HEK293 (cell line): ENCODE measurements at regions not wholly inside any gene's neighbourhood (a gene's known extent, or its start where the extent isn't known, plus 50 kb on each side); places are given as distances from the start of the nearest gene placed in this dataset.

ENCODE experiments used
- FEZF1 ChIP-seq: fragments of 450-650 bp; formaldehyde crosslinking; IDR thresholded peaks from 2 replicates; pipeline ENCODE4 v1.5.1; 2016; ENCODE audit warnings: missing biosample characterization, missing genetic modification characterization
- TCF7L2 ChIP-seq: IDR thresholded peaks from 2 replicates; pipeline ENCODE4 v1.6.1; 2011; ENCODE audit warnings: low read depth, mild to moderate bottlenecking, inconsistent platforms, low read length, moderate library complexity, borderline replicate concordance
- ZBTB8A ChIP-seq: fragments of 450-650 bp; formaldehyde crosslinking; IDR thresholded peaks from 2 replicates; pipeline ENCODE4 v1.5.1; 2016; ENCODE audit warnings: missing biosample characterization, missing genetic modification characterization
- ZNF114 ChIP-seq: fragments of 450-650 bp; formaldehyde crosslinking; IDR thresholded peaks from 2 replicates; pipeline ENCODE4 v1.5.0; 2017; ENCODE audit warnings: missing biosample characterization, missing genetic modification characterization
- ZNF791 ChIP-seq: fragments of 450-650 bp; formaldehyde crosslinking; IDR thresholded peaks from 2 replicates; pipeline ENCODE4 v1.5.1; 2016; ENCODE audit warnings: missing biosample characterization, missing genetic modification characterization
- ZSCAN23 ChIP-seq: fragments of 450-650 bp; formaldehyde crosslinking; IDR thresholded peaks from 2 replicates; pipeline ENCODE4 v1.5.1; 2016; ENCODE audit warnings: missing biosample characterization, missing genetic modification characterization
- TF ChIP-seq, protein P1 (sequence below): fragments of 450-650 bp; formaldehyde crosslinking; IDR thresholded peaks from 2 replicates; pipeline ENCODE4 v1.5.1; 2016; ENCODE audit warnings: missing biosample characterization, missing genetic modification characterization
- TF ChIP-seq, protein P2 (sequence below): fragments of 450-650 bp; formaldehyde crosslinking; IDR thresholded peaks from 2 replicates; pipeline ENCODE4 v1.5.1; 2016; ENCODE audit warnings: missing biosample characterization, missing genetic modification characterization
- TF ChIP-seq, protein P3 (sequence below): fragments of 450-650 bp; formaldehyde crosslinking; IDR thresholded peaks from 2 replicates; pipeline ENCODE4 v1.5.1; 2016; ENCODE audit warnings: missing biosample characterization, missing genetic modification characterization, low read depth
- TF ChIP-seq, protein P4 (sequence below): fragments of 450-650 bp; formaldehyde crosslinking; IDR thresholded peaks from 2 replicates; pipeline ENCODE4 v1.5.1; 2016; ENCODE audit warnings: missing biosample characterization, missing genetic modification characterization

DNA sequence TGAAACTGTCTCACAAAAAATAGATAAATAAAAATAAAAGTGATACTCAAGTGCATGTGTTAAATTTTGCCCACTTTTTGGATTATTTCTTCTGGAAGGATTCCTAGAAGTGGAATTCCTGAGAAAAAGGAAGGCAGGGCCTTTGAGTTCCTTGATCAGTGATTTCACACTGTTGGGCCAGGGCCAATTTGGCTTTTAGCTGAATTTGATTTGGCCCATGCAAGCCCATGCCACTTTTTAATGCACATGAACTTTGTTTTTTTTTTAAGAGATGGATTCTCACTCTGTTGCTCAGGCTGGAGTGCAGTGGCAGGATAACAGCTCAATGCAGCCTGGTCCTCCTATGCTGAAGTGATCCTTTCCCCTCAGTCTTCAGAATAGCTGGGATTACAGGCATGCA, 96.3 kb downstream of the TNFRSF13B start:
- TF ChIP-seq ZNF114 (tag by site-specific recombination) (no peak), ZBTB8A (tag by site-specific recombination) (no peak), ZSCAN23 (tag by site-specific recombination) (no peak), ZNF791 (no peak), TCF7L2 (no peak), FEZF1 (tag by site-specific recombination) (no peak)
- TF ChIP-seq, protein P1, sequence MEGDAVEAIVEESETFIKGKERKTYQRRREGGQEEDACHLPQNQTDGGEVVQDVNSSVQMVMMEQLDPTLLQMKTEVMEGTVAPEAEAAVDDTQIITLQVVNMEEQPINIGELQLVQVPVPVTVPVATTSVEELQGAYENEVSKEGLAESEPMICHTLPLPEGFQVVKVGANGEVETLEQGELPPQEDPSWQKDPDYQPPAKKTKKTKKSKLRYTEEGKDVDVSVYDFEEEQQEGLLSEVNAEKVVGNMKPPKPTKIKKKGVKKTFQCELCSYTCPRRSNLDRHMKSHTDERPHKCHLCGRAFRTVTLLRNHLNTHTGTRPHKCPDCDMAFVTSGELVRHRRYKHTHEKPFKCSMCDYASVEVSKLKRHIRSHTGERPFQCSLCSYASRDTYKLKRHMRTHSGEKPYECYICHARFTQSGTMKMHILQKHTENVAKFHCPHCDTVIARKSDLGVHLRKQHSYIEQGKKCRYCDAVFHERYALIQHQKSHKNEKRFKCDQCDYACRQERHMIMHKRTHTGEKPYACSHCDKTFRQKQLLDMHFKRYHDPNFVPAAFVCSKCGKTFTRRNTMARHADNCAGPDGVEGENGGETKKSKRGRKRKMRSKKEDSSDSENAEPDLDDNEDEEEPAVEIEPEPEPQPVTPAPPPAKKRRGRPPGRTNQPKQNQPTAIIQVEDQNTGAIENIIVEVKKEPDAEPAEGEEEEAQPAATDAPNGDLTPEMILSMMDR (tag by site-specific recombination) = no peak
- TF ChIP-seq, protein P2, sequence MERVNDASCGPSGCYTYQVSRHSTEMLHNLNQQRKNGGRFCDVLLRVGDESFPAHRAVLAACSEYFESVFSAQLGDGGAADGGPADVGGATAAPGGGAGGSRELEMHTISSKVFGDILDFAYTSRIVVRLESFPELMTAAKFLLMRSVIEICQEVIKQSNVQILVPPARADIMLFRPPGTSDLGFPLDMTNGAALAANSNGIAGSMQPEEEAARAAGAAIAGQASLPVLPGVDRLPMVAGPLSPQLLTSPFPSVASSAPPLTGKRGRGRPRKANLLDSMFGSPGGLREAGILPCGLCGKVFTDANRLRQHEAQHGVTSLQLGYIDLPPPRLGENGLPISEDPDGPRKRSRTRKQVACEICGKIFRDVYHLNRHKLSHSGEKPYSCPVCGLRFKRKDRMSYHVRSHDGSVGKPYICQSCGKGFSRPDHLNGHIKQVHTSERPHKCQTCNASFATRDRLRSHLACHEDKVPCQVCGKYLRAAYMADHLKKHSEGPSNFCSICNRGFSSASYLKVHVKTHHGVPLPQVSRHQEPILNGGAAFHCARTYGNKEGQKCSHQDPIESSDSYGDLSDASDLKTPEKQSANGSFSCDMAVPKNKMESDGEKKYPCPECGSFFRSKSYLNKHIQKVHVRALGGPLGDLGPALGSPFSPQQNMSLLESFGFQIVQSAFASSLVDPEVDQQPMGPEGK (tag by site-specific recombination) = no peak
- TF ChIP-seq, protein P3, sequence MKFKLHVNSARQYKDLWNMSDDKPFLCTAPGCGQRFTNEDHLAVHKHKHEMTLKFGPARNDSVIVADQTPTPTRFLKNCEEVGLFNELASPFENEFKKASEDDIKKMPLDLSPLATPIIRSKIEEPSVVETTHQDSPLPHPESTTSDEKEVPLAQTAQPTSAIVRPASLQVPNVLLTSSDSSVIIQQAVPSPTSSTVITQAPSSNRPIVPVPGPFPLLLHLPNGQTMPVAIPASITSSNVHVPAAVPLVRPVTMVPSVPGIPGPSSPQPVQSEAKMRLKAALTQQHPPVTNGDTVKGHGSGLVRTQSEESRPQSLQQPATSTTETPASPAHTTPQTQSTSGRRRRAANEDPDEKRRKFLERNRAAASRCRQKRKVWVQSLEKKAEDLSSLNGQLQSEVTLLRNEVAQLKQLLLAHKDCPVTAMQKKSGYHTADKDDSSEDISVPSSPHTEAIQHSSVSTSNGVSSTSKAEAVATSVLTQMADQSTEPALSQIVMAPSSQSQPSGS (tag by site-specific recombination) = no peak
- TF ChIP-seq, protein P4, sequence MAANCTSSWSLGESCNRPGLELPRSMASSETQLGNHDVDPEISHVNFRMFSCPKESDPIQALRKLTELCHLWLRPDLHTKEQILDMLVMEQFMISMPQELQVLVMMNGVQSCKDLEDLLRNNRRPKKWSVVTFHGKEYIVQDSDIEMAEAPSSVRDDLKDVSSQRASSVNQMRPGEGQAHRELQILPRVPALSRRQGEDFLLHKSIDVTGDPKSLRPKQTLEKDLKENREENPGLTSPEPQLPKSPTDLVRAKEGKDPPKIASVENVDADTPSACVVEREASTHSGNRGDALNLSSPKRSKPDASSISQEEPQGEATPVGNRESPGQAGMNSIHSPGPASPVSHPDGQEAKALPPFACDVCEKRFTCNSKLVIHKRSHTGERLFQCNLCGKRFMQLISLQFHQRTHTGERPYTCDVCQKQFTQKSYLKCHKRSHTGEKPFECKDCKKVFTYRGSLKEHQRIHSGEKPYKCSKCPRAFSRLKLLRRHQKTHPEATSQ = no peak
